ENCODE measurements at regions not wholly inside any gene's neighbourhood (a gene's known extent, or its start where the extent isn't known, plus 50 kb on each side); places are given as distances from the start of the nearest gene placed in this dataset.

DNA sequence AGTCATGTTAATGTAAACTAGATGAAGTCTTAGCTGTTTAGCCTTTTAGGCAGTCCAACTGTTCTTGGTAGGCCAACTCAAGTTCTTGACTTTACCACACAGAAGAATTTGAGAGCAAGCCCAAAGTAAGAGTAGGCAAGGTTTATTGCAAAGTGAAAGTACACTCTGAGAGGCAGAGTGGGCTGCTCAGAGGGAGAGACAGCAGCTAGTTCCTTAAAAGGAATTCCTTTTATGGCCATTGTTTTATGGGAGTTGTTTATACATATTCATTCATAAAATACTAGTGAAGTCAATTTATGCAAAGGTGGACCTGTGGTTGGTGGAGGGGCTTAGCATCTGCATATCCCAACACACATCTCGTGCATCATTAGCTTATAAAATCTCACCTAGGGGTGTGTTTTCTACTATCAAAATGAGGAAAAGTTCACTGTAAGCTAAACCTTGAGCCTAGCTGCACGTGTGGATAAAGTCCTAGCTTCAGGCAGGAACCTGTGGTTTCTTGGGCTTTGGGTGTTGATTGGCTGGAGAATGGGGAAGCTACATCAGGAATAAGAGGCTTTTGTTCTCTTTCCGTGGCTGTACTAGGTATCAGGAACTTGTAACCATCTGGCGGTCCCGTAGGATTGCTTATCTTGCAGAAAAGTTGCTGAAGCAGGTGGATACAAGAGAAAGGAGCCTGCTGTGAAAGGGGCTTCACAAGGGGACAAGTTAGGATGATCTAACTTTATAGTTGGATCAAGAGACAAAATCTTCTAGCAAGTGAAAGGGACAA, 110.4 kb upstream of the GULP1 start:
- H3K27me3 ChIP-seq = no peaks in the 10 kb centered on the region
- H3K9me3 ChIP-seq = no peaks in the 10 kb centered on the region
- WGBS, 2 donors = 52 to 65% methylated on average over 5 of the region's 5 CpGs
- no peak for TF ChIP-seq CTCF (IDR thresholded peaks at IDR 0.05)
- no peak for TF ChIP-seq POLR2A (IDR thresholded peaks at IDR 0.05)
- H3K36me3 ChIP-seq (replicated peaks in 1 of 2; ENCODE audit: insufficient read depth in 1 of 2, low read depth in 2 of 2) = no peaks in the 10 kb centered on the region
- intact Hi-C loops (cut with DNase I) = no loop called here
- H3K4me3 ChIP-seq = no peak overlapping the region
- DNase-seq = no peak
- H3K27ac ChIP-seq = no peak overlapping the region
- no peak for ATAC-seq
- H3K4me1 ChIP-seq = no peaks in the 10 kb centered on the region

- intact Hi-C loops (cut with DNase I) = no loop called here
- Histone ChIP-seq H3K27ac (no peak overlapping the region), H3K36me3 (replicated peaks in 1 of 2; ENCODE audit: insufficient read depth in 1 of 2, low read depth in 2 of 2) (no peaks in the 10 kb centered on the region), H3K4me1 (no peaks in the 10 kb centered on the region), H3K27me3 (no peaks in the 10 kb centered on the region), H3K9me3 (no peaks in the 10 kb centered on the region), H3K4me3 (no peak overlapping the region)
- no peak for DNase-seq
- 48 to 53% methylated on average over 1 of the region's 1 CpG for WGBS, 2 donors
- no peak for ATAC-seq
- TF ChIP-seq POLR2A (IDR thresholded peaks at IDR 0.05) (no peak), CTCF (IDR thresholded peaks at IDR 0.05) (no peak)
Observed at GRCh38 chr2:188181884-188182283, 109.8 kb upstream of the GULP1 start.

GRCh38 chr2:188187726-188188125, 103.9 kb upstream of the GULP1 start:
- no peaks in the 10 kb centered on the region for H3K4me1 ChIP-seq
- TF ChIP-seq CTCF (IDR thresholded peaks at IDR 0.05) (no peak), POLR2A (IDR thresholded peaks at IDR 0.05) (no peak)
- ATAC-seq (no peak), DNase-seq (no peak)
- no peaks in the 10 kb centered on the region for H3K9me3 ChIP-seq
- H3K36me3 ChIP-seq (replicated peaks in 1 of 2; ENCODE audit: insufficient read depth in 1 of 2, low read depth in 2 of 2) = no peaks in the 10 kb centered on the region
- H3K27ac ChIP-seq = no peak overlapping the region
- intact Hi-C loops (cut with DNase I) = no loop called here
- no peaks in the 10 kb centered on the region for H3K27me3 ChIP-seq
- H3K4me3 ChIP-seq = no peak overlapping the region

GRCh38 chr2:188189356-188189755, 102.3 kb upstream of the GULP1 start:
- Histone ChIP-seq H3K27me3 (no peaks in the 10 kb centered on the region), H3K36me3 (replicated peaks in 1 of 2; ENCODE audit: insufficient read depth in 1 of 2, low read depth in 2 of 2) (no peaks in the 10 kb centered on the region), H3K4me1 (no peaks in the 10 kb centered on the region), H3K9me3 (no peaks in the 10 kb centered on the region), H3K4me3 (no peak overlapping the region), H3K27ac (no peak overlapping the region)
- TF ChIP-seq CTCF (IDR thresholded peaks at IDR 0.05) = no peak
- no peak for TF ChIP-seq POLR2A (IDR thresholded peaks at IDR 0.05)
- 64 to 66% methylated on average over 3 of the region's 3 CpGs for WGBS, 2 donors
- ATAC-seq = no peak
- no peak for DNase-seq
- intact Hi-C loops (cut with DNase I) = no loop called here

GRCh38 chr2:188193230-188193629, 98.4 kb upstream of the GULP1 start:
- Histone ChIP-seq H3K36me3 (replicated peaks in 1 of 2; ENCODE audit: insufficient read depth in 1 of 2, low read depth in 2 of 2) (no peaks in the 10 kb centered on the region), H3K27me3 (no peaks in the 10 kb centered on the region), H3K27ac (no peak overlapping the region), H3K9me3 (no peaks in the 10 kb centered on the region), H3K4me3 (no peak overlapping the region), H3K4me1 (no peaks in the 10 kb centered on the region)
- WGBS, 2 donors = 96 to 100% methylated on average over 1 of the region's 1 CpG
- TF ChIP-seq POLR2A (IDR thresholded peaks at IDR 0.05) (no peak), CTCF (IDR thresholded peaks at IDR 0.05) (no peak)
- intact Hi-C loops (cut with DNase I) = no loop called here
- ATAC-seq = no peak
- no peak for DNase-seq

Data from body of pancreas (tissue), 4 donors.